ENCODE measurements at regions not wholly inside any gene's neighbourhood (a gene's known extent, or its start where the extent isn't known, plus 50 kb on each side); places are given as distances from the start of the nearest gene placed in this dataset.

DNA sequence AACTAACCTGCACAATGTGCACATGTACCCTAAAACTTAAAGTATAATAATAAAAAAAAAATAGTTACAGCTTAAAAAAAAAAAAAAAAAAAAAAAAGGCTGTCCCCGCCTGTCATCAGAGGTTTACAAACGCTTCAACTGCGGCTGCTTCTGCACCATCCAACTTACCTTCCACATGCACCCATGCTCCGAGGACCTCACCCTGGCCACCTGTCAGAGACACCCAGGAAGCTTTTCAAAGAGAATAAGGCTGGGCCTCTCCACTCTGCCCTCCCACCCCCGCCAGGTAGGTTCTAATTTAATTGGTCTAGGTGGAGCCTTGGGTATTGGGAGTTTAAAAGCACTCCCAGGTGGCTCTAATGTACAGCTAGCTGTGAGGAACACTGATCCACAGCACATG lies 64.9 kb downstream of the COPRS start:
- TF ChIP-seq, protein P1, sequence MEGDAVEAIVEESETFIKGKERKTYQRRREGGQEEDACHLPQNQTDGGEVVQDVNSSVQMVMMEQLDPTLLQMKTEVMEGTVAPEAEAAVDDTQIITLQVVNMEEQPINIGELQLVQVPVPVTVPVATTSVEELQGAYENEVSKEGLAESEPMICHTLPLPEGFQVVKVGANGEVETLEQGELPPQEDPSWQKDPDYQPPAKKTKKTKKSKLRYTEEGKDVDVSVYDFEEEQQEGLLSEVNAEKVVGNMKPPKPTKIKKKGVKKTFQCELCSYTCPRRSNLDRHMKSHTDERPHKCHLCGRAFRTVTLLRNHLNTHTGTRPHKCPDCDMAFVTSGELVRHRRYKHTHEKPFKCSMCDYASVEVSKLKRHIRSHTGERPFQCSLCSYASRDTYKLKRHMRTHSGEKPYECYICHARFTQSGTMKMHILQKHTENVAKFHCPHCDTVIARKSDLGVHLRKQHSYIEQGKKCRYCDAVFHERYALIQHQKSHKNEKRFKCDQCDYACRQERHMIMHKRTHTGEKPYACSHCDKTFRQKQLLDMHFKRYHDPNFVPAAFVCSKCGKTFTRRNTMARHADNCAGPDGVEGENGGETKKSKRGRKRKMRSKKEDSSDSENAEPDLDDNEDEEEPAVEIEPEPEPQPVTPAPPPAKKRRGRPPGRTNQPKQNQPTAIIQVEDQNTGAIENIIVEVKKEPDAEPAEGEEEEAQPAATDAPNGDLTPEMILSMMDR (conservative IDR thresholded peaks at IDR 0.05; ENCODE audit: low read length), result no peak
- TF ChIP-seq EZH2phosphoT487 (IDR thresholded peaks at IDR 0.05; ENCODE audit: borderline replicate concordance, low read depth, low read length), result no peak
